ENCODE measurements at regions not wholly inside any gene's neighbourhood (a gene's known extent, or its start where the extent isn't known, plus 50 kb on each side); places are given as distances from the start of the nearest gene placed in this dataset.

DNA sequence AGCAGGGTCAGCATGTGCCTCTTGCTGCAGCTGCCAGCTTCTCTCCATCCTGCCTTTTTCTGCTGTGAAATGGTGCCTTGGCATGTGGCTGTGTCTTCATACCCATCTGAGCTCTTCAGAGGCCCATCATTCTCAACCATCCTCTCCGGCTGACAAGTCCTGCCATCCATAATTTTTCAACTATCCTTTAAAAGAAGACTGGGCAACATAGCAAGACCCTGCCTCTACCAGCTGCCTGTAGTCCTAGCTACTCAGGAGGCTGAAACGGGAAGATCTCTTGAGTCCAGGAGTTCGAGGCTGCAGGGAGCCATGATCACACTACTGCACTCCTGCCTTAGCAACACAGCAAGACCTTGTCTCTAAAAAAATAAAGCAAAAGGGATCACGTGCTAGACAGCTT lies 64.2 kb upstream of the TTC29 start:
- TF ChIP-seq CTCF (IDR thresholded peaks at IDR 0.05) (no peak), POLR2A (IDR thresholded peaks at IDR 0.05) (no peak), POLR2AphosphoS5 (IDR thresholded peaks at IDR 0.05) (no peak), EP300 (IDR thresholded peaks at IDR 0.05) (no peak)
